ENCODE measurements at regions not wholly inside any gene's neighbourhood (a gene's known extent, or its start where the extent isn't known, plus 50 kb on each side); places are given as distances from the start of the nearest gene placed in this dataset.

GRCh38 chr7:94109556-94109955 is 105.4 kb upstream of the BET1 start:
- TF ChIP-seq POLR2AphosphoS5 (IDR thresholded peaks at IDR 0.05), result no peak
- TF ChIP-seq CTCF (IDR thresholded peaks at IDR 0.05), result no peak
- no peak for TF ChIP-seq POLR2A (IDR thresholded peaks at IDR 0.05)

All from sigmoid colon (tissue), 4 donors.